Upper lobe of right lung (tissue), 1 donor: ENCODE measurements at regions not wholly inside any gene's neighbourhood (a gene's known extent, or its start where the extent isn't known, plus 50 kb on each side); places are given as distances from the start of the nearest gene placed in this dataset.

ENCODE experiments used
- ATAC-seq: fragments of 200-7000 bp; cut with Tn5 transposase; one replicate; pipeline ENCODE4 v1.9.1; 2020; ENCODE audit warnings: mild to moderate bottlenecking, moderate library complexity
- DNase-seq: peaks from one replicate; pipeline ENCODE4 v3.0.0-alpha.2; 2020
- H3K27ac ChIP-seq: fragments of 200-600 bp; one replicate; pipeline ENCODE4 v1.8.0; 2022
- H3K27me3 ChIP-seq: fragments of 200-600 bp; one replicate; pipeline ENCODE4 v1.8.0; 2022; ENCODE audit warnings: mild to moderate bottlenecking
- H3K36me3 ChIP-seq: fragments of 200-600 bp; one replicate; pipeline ENCODE4 v1.8.0; 2022
- H3K4me1 ChIP-seq: fragments of 200-600 bp; one replicate; pipeline ENCODE4 v1.8.0; 2022
- H3K4me3 ChIP-seq: fragments of 200-600 bp; one replicate; pipeline ENCODE4 v1.8.0; 2022; ENCODE audit warnings: mild to moderate bottlenecking
- H3K9me3 ChIP-seq: fragments of 200-600 bp; one replicate; pipeline ENCODE4 v1.8.0; 2022
- intact Hi-C: fragments of 100-400 bp; cut with DNase I; formaldehyde crosslinking; loops from one replicate; pipeline ENCODE4 v1.11.0; 2022
- TF ChIP-seq, protein P1 (sequence below): fragments of 200-600 bp; IDR thresholded peaks from one replicate; pipeline ENCODE4 v1.8.0; 2022; ENCODE audit warnings: antibody characterized with exemption
- donor health status: DM: no; HTN: yes; CAD: no; lungs with severe emphysema.

DNA sequence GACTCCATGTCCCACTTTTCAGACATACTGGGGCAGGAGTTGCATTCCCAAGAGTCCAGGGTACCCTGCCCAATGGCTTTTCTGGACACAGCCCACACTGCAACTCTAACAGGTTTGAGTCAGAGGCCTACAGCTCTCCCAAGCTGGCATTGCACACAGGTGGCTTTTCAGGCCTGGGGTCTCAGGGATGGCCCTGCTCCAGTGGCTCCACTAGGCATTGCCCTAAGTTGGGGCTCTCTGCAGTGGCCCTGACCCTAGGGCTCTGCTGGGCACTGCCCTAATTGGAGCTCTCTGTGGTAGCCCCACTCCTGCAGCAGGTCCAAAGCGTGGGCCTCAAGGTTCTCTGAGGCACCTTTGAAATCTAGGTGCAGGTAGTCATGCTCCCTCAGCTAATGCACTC is 408.8 kb downstream of the SUCLA2 start:
- intact Hi-C loops = no loop called here
- no peak overlapping the region for H3K4me3 ChIP-seq
- DNase-seq = no peak
- ATAC-seq = peak; percentile 36
- TF ChIP-seq, protein P1, sequence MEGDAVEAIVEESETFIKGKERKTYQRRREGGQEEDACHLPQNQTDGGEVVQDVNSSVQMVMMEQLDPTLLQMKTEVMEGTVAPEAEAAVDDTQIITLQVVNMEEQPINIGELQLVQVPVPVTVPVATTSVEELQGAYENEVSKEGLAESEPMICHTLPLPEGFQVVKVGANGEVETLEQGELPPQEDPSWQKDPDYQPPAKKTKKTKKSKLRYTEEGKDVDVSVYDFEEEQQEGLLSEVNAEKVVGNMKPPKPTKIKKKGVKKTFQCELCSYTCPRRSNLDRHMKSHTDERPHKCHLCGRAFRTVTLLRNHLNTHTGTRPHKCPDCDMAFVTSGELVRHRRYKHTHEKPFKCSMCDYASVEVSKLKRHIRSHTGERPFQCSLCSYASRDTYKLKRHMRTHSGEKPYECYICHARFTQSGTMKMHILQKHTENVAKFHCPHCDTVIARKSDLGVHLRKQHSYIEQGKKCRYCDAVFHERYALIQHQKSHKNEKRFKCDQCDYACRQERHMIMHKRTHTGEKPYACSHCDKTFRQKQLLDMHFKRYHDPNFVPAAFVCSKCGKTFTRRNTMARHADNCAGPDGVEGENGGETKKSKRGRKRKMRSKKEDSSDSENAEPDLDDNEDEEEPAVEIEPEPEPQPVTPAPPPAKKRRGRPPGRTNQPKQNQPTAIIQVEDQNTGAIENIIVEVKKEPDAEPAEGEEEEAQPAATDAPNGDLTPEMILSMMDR = no peak
- H3K9me3 ChIP-seq = no peaks in the 10 kb centered on the region
- H3K27ac ChIP-seq = no peak overlapping the region
- no peaks in the 10 kb centered on the region for H3K27me3 ChIP-seq
- H3K36me3 ChIP-seq = no peaks in the 10 kb centered on the region
- no peaks in the 10 kb centered on the region for H3K4me1 ChIP-seq

DNA sequence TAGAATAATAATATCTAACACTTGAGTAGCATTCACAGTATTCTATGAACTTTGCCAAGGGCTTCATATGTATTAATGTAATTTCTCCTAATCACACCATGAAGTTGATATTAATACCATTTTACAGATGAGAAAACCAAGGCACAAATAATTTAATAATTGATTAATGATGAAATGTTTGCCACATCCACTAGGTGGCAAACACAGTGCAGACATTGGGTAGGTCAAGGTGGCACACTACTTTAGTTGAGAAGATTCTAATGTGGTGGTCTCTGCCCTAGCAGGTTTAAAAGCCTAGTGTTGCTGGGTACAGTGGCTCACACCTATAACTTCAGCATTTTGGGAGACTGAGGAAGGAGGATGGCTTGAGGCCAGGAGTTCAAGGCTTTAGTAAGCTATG is 412.4 kb downstream of the SUCLA2 start:
- no peak for ATAC-seq
- no peak for DNase-seq
- no peak overlapping the region for H3K27ac ChIP-seq
- TF ChIP-seq, protein P1 = no peak
- H3K9me3 ChIP-seq = no peaks in the 10 kb centered on the region
- intact Hi-C loops = no loop called here
- no peaks in the 10 kb centered on the region for H3K36me3 ChIP-seq
- no peaks in the 10 kb centered on the region for H3K4me1 ChIP-seq
- no peaks in the 10 kb centered on the region for H3K27me3 ChIP-seq
- no peak overlapping the region for H3K4me3 ChIP-seq

DNA sequence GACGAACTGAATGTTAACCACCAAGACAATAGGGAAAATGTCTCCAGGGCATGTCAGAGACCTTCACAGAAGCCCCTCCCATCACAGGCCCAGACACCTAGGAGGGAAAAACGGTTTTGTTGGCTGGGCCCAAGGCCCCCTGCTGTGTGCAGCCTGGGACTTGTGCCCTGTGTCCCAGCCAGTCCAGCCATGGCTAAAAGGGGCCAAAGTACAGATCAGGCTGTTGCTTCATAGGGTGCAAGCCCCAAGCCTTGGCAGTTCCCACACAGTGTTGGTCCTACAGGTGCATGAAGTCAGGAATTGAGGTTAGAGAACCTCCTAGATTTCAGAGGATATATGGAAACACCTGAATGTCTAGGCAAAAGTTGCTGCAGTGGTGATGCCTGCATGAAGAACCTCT is 428.7 kb downstream of the SUCLA2 start:
- Histone ChIP-seq H3K4me1 (no peaks in the 10 kb centered on the region), H3K36me3 (no peaks in the 10 kb centered on the region), H3K27me3 (no peaks in the 10 kb centered on the region), H3K4me3 (no peak overlapping the region), H3K27ac (no peak overlapping the region), H3K9me3 (peaks cover 4% of the 10 kb centered on the region)
- TF ChIP-seq, protein P1 = no peak
- no peak for ATAC-seq
- no peak for DNase-seq
- intact Hi-C loops = no loop called here

DNA sequence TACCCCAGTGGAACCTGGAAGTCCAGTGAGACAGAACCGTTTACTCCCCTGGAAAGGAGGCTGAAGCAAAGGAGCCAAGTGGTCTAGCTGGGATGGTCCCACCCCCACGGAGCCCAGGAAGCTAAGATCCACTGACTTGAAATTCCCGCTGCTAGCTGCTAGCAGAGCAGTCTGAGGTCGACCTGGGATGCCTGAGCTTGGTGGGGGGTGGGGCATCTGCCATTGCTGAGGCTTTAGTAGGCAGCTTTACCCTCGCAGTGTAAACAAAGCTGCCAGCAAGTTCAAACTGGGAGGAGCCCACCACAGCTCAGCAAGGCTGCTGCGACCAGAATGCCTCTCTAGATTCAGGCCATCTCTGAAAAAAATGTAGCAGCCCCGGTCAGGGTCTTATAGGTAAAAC is 437.0 kb downstream of the SUCLA2 start:
- TF ChIP-seq, protein P1 = no peak
- H3K9me3 ChIP-seq = peaks cover 8% of the 10 kb centered on the region
- DNase-seq (no peak), ATAC-seq (no peak)
- no peaks in the 10 kb centered on the region for H3K4me1 ChIP-seq
- intact Hi-C loops = no loop called here
- no peak overlapping the region for H3K4me3 ChIP-seq
- H3K27ac ChIP-seq = no peak overlapping the region
- no peaks in the 10 kb centered on the region for H3K36me3 ChIP-seq
- no peaks in the 10 kb centered on the region for H3K27me3 ChIP-seq

DNA sequence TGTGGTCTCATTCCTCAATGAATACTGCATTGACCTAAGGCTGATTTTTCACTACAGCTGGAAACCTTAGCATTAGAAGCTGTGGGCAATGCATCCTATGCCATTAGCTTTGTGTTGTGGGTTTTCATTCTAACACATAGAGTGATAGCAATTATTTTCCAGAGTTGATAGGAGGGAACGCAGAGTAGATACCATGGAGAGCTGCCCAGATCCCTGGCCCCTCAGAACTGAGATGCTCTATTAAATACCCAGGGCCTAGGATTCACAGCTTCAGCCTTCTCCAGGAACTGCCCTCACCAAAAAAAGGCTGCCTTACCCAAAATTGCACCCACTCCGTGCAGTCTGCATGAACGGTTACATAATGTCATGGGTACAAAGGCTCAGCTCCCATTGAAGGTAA is 444.4 kb downstream of the SUCLA2 start:
- DNase-seq = no peak
- H3K9me3 ChIP-seq = no peaks in the 10 kb centered on the region
- TF ChIP-seq, protein P1 = no peak
- no peaks in the 10 kb centered on the region for H3K4me1 ChIP-seq
- no peaks in the 10 kb centered on the region for H3K36me3 ChIP-seq
- no peak overlapping the region for H3K4me3 ChIP-seq
- no peak overlapping the region for H3K27ac ChIP-seq
- ATAC-seq = no peak
- no peaks in the 10 kb centered on the region for H3K27me3 ChIP-seq
- intact Hi-C loops = no loop called here

DNA sequence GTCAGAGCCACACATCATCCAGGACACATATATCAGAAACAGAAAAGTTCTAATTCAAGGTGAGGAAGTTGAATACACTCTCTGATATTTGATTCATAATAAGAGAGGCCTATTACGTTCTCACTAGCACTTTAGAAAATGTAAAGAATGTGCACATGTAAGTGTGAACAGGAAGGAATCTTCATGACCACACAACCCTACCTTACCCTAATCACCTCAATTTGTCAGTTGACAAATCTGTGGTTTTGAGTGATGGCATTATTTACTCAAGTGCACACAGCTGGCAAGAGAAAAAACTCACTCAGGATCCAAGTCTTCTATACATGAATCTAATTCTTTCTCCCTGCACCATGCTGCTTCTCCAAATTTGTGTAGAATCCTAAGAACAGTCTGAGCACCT is 445.8 kb downstream of the SUCLA2 start:
- DNase-seq = no peak
- intact Hi-C loops = no loop called here
- no peaks in the 10 kb centered on the region for H3K36me3 ChIP-seq
- H3K27ac ChIP-seq = no peak overlapping the region
- no peak overlapping the region for H3K4me3 ChIP-seq
- no peaks in the 10 kb centered on the region for H3K9me3 ChIP-seq
- no peak for ATAC-seq
- H3K4me1 ChIP-seq = no peaks in the 10 kb centered on the region
- H3K27me3 ChIP-seq = no peaks in the 10 kb centered on the region
- TF ChIP-seq, protein P1 = no peak
